Gastrocnemius medialis (tissue), 4 donors: ENCODE measurements at regions not wholly inside any gene's neighbourhood (a gene's known extent, or its start where the extent isn't known, plus 50 kb on each side); places are given as distances from the start of the nearest gene placed in this dataset.

Experiments used
- POLR2A ChIP-seq, 2 donors: fragments of 450-650 bp; IDR thresholded peaks; one replicate each; pipeline ENCODE4 v1.6.1; 2017; ENCODE audit warnings: antibody characterized with exemption in 2 of 2, mild to moderate bottlenecking in 2 of 2, moderate library complexity in 2 of 2
- TF ChIP-seq, protein P1 (sequence below), 5 experiments: fragments of 450-650 bp in 3 of 5; fragments of 200-600 bp in 2 of 5; sonication (generic) in 2 of 5; IDR thresholded peaks in 4 of 5; conservative IDR thresholded peaks in 1 of 5; 1 replicate in 4 of 5; 2 replicates in 1 of 5; pipeline ENCODE4 v1.5.1; 2016 to 2019; ENCODE audit warnings: antibody characterized with exemption in 5 of 5, mild to moderate bottlenecking in 3 of 5, moderate library complexity in 3 of 5

DNA sequence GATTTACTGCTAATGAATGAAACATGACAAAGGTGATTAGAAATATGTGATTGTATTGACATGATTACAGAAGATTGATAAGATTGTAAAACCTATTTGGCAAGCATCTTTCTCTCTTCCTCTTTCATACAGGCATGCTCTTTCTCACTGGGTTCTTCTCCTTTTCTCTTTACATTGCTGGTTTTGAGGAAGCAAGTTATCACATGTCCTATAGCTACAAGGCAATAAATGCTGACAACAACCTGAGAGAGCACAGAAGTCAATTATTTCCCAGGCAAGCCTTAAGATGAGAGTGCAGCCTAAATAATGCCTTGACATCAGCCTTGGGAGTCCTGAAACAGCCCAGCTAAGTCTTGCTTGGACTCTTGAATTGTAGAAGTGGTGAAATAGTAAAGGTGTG is 875.0 kb downstream of the SLITRK1 start:
- TF ChIP-seq, protein P1, sequence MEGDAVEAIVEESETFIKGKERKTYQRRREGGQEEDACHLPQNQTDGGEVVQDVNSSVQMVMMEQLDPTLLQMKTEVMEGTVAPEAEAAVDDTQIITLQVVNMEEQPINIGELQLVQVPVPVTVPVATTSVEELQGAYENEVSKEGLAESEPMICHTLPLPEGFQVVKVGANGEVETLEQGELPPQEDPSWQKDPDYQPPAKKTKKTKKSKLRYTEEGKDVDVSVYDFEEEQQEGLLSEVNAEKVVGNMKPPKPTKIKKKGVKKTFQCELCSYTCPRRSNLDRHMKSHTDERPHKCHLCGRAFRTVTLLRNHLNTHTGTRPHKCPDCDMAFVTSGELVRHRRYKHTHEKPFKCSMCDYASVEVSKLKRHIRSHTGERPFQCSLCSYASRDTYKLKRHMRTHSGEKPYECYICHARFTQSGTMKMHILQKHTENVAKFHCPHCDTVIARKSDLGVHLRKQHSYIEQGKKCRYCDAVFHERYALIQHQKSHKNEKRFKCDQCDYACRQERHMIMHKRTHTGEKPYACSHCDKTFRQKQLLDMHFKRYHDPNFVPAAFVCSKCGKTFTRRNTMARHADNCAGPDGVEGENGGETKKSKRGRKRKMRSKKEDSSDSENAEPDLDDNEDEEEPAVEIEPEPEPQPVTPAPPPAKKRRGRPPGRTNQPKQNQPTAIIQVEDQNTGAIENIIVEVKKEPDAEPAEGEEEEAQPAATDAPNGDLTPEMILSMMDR (IDR thresholded peaks at IDR 0.05 in 4 of 5, conservative IDR thresholded peaks at IDR 0.05 in 1 of 5) = no peak
- no peak for TF ChIP-seq POLR2A (IDR thresholded peaks at IDR 0.05)
